Activated CD4-positive, alpha-beta memory T cell treated with anti-CD3 and anti-CD28 coated beads, Interleukin-2, amount 10 ng/mL, durations not matched to agents 7 days and 5 days (primary cell): ENCODE measurements at regions not wholly inside any gene's neighbourhood (a gene's known extent, or its start where the extent isn't known, plus 50 kb on each side); places are given as distances from the start of the nearest gene placed in this dataset.
"Not testable (repeated sequence)": the region's sequence is repeated elsewhere in the genome, so short reads cannot be mapped to it uniquely, and the experiment has no call there.

Experiments used
- CTCF ChIA-PET: fragments of 350-600 bp; sonication (Branson Sonifier 250); formaldehyde crosslinking; loops from one replicate; lab custom pipeline; 2021; ENCODE audit warnings: antibody characterized with exemption, inconsistent platforms; lab: Charles Lee
- POLR2A ChIA-PET: fragments of 350-600 bp; sonication (Branson Sonifier 250); formaldehyde crosslinking; loops from one replicate; lab custom pipeline; 2021; ENCODE audit warnings: antibody characterized with exemption; lab: Charles Lee
- DNase-seq: peaks from one replicate; pipeline ENCODE4 v3.0.0-alpha.2; 2020
- H3K27ac Mint-ChIP-seq: one replicate; pipeline ENCODE4 v1.8.0; 2021; ENCODE audit warnings: mild to moderate bottlenecking, mixed read lengths
- H3K27me3 Mint-ChIP-seq: one replicate; pipeline ENCODE4 v1.8.0; 2021; ENCODE audit warnings: mixed read lengths
- H3K36me3 Mint-ChIP-seq: one replicate; pipeline ENCODE4 v1.8.0; 2021; ENCODE audit warnings: low read depth, mixed read lengths
- H3K4me1 Mint-ChIP-seq: one replicate; pipeline ENCODE4 v1.8.0; 2021; ENCODE audit warnings: mixed read lengths
- H3K4me3 Mint-ChIP-seq: one replicate; pipeline ENCODE4 v1.8.0; 2021; ENCODE audit warnings: mild to moderate bottlenecking, mixed read lengths
- H3K9me3 Mint-ChIP-seq: one replicate; pipeline ENCODE4 v1.8.0; 2021; ENCODE audit warnings: mixed read lengths

DNA sequence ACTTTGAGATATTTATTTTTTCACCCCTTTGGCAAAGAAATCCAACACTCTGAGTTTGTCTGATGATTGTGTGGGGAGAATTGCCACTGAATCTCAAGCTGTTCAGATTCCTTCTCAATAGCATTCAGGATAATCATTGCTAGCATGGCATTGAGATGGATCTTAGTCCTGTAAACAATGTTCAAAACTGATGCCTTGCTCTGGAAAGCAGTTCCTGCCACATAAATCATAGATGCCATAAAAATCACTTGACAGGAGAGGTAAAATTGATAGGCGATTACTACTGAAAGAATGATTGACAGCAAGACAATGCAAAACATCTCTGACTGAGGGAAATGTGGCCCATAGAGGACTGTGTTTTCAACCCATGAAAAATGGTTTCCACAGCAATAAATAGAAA is 915.6 kb downstream of the TRHDE start:
- ChIA-PET CTCF (no interaction called here), POLR2A (no interaction called here)
- Mint-ChIP-seq H3K27me3 (no peaks in the 10 kb centered on the region), H3K9me3 (peaks cover 25% of the 10 kb centered on the region), H3K4me1 (no peaks in the 10 kb centered on the region), H3K27ac (no peak overlapping the region), H3K4me3 (no peak overlapping the region), H3K36me3 (no peaks in the 10 kb centered on the region)
- no peak for DNase-seq

DNA sequence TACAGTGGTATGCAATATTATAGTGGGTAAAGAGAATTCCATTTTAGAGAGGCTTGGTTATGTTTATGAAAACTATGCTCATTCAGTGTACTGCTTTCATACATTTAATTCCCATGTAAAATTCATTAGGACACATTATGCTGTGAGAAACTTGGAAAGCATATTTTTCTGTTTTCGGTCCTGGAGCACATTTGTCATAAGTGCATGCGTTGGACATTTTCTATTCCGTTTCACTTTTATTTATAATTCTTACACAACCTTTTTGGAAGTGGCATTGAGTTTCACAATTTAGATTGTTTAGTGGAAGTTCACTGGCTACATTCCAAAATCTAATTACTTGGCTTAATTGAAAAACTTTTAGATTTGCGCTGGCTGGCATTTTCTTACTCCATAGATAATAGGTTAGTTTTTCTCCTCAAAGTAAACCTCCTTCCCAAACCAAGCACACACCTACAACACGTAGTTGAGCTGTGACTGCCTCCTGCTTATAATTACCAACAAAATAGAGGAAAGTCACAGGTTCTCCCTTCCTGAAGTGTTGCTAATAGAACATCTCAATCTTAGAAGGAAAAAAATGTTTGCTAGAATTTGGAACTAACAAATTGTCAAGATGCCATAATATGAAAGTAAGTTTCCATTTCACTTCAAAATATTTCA is 938.5 kb downstream of the TRHDE start:
- Mint-ChIP-seq H3K36me3 (no peaks in the 10 kb centered on the region), H3K4me3 (no peak overlapping the region), H3K9me3 (peaks cover 2% of the 10 kb centered on the region), H3K4me1 (no peaks in the 10 kb centered on the region), H3K27ac (no peak overlapping the region), H3K27me3 (no peaks in the 10 kb centered on the region)
- POLR2A ChIA-PET = no interaction called here
- DNase-seq = no peak
- CTCF ChIA-PET = no interaction called here

DNA sequence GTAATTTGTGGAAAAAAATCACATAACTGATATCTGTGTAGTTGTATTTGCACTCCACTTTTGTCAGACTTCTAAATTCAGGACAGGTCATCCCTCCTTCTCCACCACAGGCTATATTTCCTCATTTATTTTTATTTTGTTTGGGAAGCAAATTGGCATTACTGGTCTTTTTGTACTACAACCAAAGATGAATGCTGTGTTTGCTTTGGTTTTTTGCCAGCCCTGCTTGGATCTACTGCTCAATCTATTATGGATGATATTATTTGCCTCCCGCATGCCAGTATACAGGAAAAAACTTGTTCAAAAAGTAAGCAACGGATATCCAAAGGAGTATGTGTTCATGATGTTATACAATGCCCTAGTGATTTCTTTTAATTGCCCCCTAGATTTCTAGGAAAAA is 948.8 kb downstream of the TRHDE start:
- H3K9me3 Mint-ChIP-seq = peaks cover 2% of the 10 kb centered on the region
- no peaks in the 10 kb centered on the region for H3K27me3 Mint-ChIP-seq
- no peak overlapping the region for H3K27ac Mint-ChIP-seq
- no peak for DNase-seq
- CTCF ChIA-PET = no interaction called here
- H3K4me3 Mint-ChIP-seq = no peak overlapping the region
- POLR2A ChIA-PET = no interaction called here
- no peaks in the 10 kb centered on the region for H3K4me1 Mint-ChIP-seq
- no peaks in the 10 kb centered on the region for H3K36me3 Mint-ChIP-seq

DNA sequence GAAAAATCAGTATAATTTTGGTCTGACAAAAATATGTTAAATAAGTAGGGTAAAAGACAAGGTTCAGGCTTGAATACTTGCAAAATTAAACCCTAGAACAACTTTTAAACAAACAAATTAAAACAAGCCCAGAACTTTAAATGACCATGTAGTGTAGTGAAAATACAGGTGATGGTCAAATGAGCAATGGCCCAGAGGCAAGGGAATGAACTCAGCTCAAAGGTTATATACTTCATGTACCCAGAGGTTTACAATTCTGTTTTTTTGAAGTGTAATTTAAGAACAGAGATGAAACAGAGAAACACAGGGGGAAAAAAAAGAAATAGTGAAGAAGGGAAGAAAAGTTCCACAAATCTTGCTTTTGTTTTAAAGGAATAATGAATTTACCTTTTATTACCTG is 949.2 kb downstream of the TRHDE start:
- POLR2A ChIA-PET = no interaction called here

DNA sequence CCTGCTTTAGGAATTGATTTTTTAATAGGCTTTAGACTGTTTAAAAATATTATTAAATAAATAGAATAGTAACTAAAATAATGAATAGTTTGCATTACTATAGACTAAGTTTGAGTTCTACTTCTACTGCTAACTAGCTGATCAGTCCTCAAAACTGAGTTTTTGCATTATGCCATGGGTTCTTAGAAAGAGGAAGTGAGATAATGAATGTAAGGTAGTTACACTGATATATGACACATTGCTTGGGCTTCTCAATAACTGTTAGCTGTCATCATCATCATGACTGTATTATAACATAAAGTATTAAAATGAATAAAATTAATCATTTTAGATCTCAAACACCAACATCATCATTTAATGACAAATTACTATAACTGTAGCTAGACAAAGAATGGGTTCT is 949.7 kb downstream of the TRHDE start:
- Mint-ChIP-seq H3K27ac (no peak overlapping the region), H3K27me3 (no peaks in the 10 kb centered on the region), H3K4me3 (no peak overlapping the region), H3K36me3 (no peaks in the 10 kb centered on the region), H3K4me1 (no peaks in the 10 kb centered on the region), H3K9me3 (peaks cover 2% of the 10 kb centered on the region)
- POLR2A ChIA-PET = no interaction called here
- no peak for DNase-seq
- CTCF ChIA-PET = no interaction called here

More for the DNA sequence above, 949.2 kb downstream of the TRHDE start:
- CTCF ChIA-PET = no interaction called here
- no peaks in the 10 kb centered on the region for H3K4me1 Mint-ChIP-seq
- H3K4me3 Mint-ChIP-seq = no peak overlapping the region
- no peak overlapping the region for H3K27ac Mint-ChIP-seq
- DNase-seq = no peak
- no peaks in the 10 kb centered on the region for H3K36me3 Mint-ChIP-seq
- H3K9me3 Mint-ChIP-seq = peaks cover 2% of the 10 kb centered on the region
- H3K27me3 Mint-ChIP-seq = no peaks in the 10 kb centered on the region

DNA sequence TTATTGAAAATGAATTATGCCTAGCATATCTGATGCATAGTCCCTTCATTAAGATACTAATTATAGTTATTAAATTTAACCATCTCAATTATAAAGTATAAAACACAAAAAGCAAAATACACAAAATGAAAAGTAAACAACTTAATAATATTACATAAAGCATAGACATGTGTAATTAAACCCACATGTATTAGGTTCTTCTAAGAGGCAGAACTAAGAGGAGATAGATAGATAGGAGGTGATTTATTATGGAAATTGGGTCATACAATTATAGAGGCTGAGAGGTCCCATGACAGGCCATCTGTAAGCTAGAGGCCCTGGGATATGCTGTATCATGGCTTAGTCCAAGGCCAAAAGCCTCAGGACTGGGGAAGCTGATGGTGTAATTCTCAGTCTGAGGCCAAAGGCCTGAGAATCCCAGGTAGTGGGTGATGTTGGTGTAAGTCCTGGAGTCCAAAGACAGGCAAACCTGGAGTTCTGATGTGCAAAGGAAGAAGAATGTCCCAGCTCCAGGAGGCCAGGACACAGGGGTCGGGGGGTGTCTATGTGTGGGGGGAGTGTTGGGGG is 953.3 kb downstream of the TRHDE start:
- Mint-ChIP-seq H3K4me3 (no peak overlapping the region), H3K36me3 (no peaks in the 10 kb centered on the region), H3K27me3 (no peaks in the 10 kb centered on the region), H3K4me1 (no peaks in the 10 kb centered on the region), H3K27ac (no peak overlapping the region), H3K9me3 (no peaks in the 10 kb centered on the region)
- CTCF ChIA-PET = no interaction called here
- DNase-seq = no peak
- POLR2A ChIA-PET = no interaction called here

DNA sequence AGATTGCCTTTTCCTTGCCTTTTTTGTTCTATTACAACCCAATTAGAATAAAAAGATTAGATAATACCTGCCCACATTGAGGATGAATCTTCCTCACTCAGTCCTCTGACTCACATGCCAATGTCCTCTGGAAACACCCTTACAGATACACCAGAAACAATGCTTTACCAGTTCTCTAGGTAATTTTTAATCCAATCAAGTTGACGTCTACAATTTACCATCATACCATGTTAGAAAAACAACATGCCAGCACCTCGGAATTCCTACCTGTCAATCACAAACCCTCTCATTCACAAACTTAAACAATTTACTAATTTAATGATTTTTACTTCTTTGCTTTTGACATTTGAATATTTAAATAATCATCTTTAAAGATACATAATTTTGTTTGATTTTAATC is 953.8 kb downstream of the TRHDE start:
- Mint-ChIP-seq H3K27me3 (no peaks in the 10 kb centered on the region), H3K9me3 (no peaks in the 10 kb centered on the region), H3K27ac (no peak overlapping the region), H3K4me1 (no peaks in the 10 kb centered on the region), H3K4me3 (no peak overlapping the region), H3K36me3 (no peaks in the 10 kb centered on the region)
- ChIA-PET POLR2A (no interaction called here), CTCF (no interaction called here)
- DNase-seq = no peak

DNA sequence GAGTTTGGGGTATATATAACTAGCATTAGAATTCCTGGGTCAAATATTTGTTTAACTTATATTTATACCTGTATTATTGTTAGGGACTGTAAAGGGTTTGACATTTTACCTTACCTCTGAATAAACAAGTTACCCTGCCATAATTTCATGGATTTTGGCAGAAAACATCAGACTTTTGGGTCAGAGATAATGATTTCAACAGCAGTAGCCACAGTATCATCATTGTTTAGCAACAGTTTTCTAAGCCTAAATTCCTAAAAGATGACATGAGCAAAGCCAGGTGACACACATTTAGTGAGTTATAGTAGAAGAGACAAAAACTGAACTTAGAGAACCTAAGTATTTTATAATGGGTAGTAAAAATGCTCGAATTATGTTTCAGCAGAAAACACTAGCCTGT is 954.4 kb downstream of the TRHDE start:
- H3K9me3 Mint-ChIP-seq = peaks cover 3% of the 10 kb centered on the region
- CTCF ChIA-PET = no interaction called here
- no peak overlapping the region for H3K27ac Mint-ChIP-seq
- H3K4me1 Mint-ChIP-seq = no peaks in the 10 kb centered on the region
- H3K4me3 Mint-ChIP-seq = no peak overlapping the region
- H3K36me3 Mint-ChIP-seq = no peaks in the 10 kb centered on the region
- no peak for DNase-seq
- H3K27me3 Mint-ChIP-seq = no peaks in the 10 kb centered on the region
- POLR2A ChIA-PET = no interaction called here

DNA sequence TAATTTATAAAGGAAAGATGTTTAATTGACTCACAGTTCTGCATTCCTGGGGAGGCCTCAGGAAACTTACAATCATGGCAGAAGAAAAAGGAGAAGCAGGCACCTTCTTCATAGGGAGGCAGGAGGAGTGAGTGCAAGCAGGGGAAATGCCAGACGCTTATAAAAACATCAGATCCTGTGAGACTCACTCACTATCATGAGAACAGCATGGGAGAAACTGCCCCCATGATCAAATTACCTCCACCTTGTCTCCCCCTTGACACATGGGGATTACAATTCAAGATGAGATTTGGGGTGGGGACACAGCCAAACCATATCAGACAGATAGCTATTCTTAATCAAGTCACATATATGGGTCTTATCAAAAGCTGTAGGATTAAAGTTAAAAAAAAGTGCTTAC is 956.7 kb downstream of the TRHDE start:
- DNase-seq, H3K4me1 Mint-ChIP-seq, H3K9me3 Mint-ChIP-seq, POLR2A ChIA-PET, H3K27me3 Mint-ChIP-seq, CTCF ChIA-PET, H3K4me3 Mint-ChIP-seq, H3K36me3 Mint-ChIP-seq, H3K27ac Mint-ChIP-seq: not testable (repeated sequence)

DNA sequence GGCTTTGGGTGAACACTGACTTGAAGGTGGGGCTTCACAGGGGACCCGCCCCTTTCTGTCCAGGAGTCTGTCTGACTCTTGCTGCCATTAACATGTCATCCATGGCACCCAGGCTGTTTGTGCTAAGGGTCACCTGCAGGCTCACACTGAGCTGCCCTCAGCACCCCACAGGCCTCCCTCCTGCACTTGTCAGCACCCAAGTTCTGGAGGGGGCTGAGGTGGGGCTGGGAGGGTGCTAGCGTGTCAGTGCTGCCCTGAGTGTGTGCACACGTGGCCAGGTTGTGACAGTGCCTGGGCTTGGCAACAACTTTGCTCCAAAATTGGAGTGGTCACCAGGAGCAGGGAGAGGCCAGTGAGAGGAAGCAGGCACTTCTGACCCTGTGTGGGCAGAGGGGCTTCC is 963.2 kb downstream of the TRHDE start:
- POLR2A ChIA-PET = no interaction called here
- Mint-ChIP-seq H3K9me3 (peaks cover 3% of the 10 kb centered on the region), H3K4me3 (no peak overlapping the region), H3K36me3 (no peaks in the 10 kb centered on the region), H3K27ac (no peak overlapping the region), H3K27me3 (no peaks in the 10 kb centered on the region), H3K4me1 (no peaks in the 10 kb centered on the region)
- CTCF ChIA-PET = no interaction called here
- no peak for DNase-seq

DNA sequence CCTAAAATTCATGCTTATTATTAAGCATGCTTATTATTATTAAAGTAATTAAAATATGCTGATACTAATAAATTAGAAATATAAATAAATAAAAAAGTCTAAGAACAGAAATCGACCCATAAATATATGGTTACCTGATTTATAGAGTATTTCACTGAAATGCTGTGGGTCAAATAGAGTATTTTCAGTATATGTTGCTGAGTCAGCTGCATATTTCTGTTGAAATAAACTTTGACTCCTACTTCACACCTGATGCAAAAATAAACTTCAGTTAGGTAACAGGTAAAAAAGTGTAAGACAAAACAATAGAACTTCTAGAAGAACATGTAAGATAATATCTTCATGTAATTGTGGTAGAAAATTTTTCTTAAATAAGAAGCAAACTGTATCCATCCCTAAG is 967.9 kb downstream of the TRHDE start:
- ChIA-PET POLR2A (no interaction called here), CTCF (no interaction called here)
- H3K27me3 Mint-ChIP-seq = no peaks in the 10 kb centered on the region
- H3K27ac Mint-ChIP-seq = no peak overlapping the region
- no peak overlapping the region for H3K4me3 Mint-ChIP-seq
- H3K36me3 Mint-ChIP-seq = no peaks in the 10 kb centered on the region
- H3K4me1 Mint-ChIP-seq = no peaks in the 10 kb centered on the region
- no peak for DNase-seq
- no peaks in the 10 kb centered on the region for H3K9me3 Mint-ChIP-seq

DNA sequence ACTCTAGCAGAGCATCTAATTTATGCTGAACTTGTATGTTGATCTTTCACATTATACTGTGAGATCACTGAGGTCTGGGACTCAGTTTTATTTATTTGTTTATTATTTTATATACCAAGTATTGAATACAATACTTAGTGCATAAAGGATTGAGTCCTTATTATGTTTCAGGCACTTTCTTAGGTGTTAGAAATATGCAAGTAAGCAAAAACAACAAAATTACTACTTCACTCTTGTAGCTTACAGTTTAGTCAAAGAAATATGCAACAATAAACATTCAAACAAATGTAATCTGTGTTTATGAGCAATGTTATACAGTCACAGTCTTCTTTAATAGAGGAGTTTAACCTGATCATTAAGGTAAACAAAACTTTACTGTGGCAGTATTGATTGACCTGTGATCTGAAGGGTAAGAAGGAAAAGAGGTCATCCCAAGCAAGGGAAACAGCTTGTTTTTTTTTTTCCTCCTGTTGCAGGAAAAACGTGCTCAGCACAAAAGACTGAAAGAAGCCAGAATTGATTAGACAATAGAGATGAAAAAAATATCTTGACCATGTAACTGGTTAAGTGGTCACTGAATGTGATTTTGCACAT is 990.7 kb downstream of the TRHDE start:
- no peak for DNase-seq
- H3K4me3 Mint-ChIP-seq = no peak overlapping the region

DNA sequence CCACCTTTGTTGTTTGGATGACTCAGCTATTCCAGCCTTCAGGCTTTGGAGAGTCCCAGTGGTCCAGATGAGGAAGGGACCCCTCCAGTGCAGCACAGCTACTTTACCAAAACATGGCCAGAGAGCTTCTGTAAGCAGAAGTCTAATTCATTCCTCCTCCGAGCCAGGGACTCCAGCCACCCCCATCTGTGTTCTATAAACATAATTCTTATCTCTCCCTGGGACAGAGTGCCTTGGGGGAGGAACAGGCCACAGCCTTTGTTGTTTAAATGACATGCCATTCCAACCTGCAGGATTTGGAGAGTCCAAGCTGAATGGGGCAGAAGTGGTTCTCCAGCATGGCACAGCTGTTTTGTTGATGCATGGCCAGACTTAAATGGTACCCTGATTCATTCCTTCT is 994.0 kb downstream of the TRHDE start:
- Mint-ChIP-seq H3K27ac (no peak overlapping the region), H3K9me3 (peaks cover 5% of the 10 kb centered on the region), H3K4me1 (no peaks in the 10 kb centered on the region), H3K4me3 (no peak overlapping the region), H3K27me3 (no peaks in the 10 kb centered on the region), H3K36me3 (no peaks in the 10 kb centered on the region)
- POLR2A ChIA-PET = no interaction called here
- CTCF ChIA-PET = no interaction called here
- no peak for DNase-seq

More for the DNA sequence above, 990.7 kb downstream of the TRHDE start:
- CTCF ChIA-PET = no interaction called here
- Mint-ChIP-seq H3K36me3 (no peaks in the 10 kb centered on the region), H3K9me3 (no peaks in the 10 kb centered on the region), H3K4me1 (no peaks in the 10 kb centered on the region), H3K27me3 (no peaks in the 10 kb centered on the region), H3K27ac (no peak overlapping the region)
- POLR2A ChIA-PET = no interaction called here

DNA sequence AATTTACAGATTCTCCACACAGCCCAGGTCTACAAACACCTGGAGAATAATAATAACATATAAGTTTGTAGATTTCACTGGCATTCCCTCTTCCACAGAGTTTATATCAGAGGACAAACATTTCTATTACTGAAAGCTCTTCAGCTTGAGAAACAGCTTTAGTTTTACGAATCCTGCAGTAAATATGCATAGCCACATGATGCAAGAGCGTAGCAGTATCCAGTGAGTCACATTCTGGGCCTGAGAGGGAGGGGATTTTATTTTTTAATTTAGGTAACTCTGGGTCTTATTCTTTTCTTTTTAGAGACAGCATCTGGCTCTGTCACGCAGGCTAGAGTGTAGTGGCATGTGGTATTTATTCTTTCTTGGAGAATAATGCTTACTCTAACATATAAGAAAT is 1002.8 kb downstream of the TRHDE start:
- Mint-ChIP-seq H3K27me3 (no peaks in the 10 kb centered on the region), H3K4me3 (no peak overlapping the region), H3K9me3 (peaks cover 2% of the 10 kb centered on the region), H3K27ac (no peak overlapping the region), H3K36me3 (no peaks in the 10 kb centered on the region), H3K4me1 (no peaks in the 10 kb centered on the region)
- CTCF ChIA-PET = no interaction called here
- no peak for DNase-seq
- POLR2A ChIA-PET = no interaction called here
